AG09309 (cell line): ENCODE measurements at regions not wholly inside any gene's neighbourhood (a gene's known extent, or its start where the extent isn't known, plus 50 kb on each side); places are given as distances from the start of the nearest gene placed in this dataset.

ENCODE experiments used
- DNase-seq: peaks from one replicate; pipeline ENCODE4 v3.0.0-alpha.2; 2010; ENCODE audit warnings: low read depth
- H3K4me3 ChIP-seq: 2 replicates; pipeline ENCODE4 v1.5.1; 2011; ENCODE audit warnings: mild to moderate bottlenecking, low read depth, low read length, moderate library complexity; ENCODE audit not compliant: control insufficient read depth
- CTCF ChIP-seq: IDR thresholded peaks from 2 replicates; pipeline ENCODE4 v1.5.1; 2011; ENCODE audit warnings: mild to moderate bottlenecking, low read depth, low read length, inconsistent platforms; ENCODE audit not compliant: insufficient read depth, control insufficient read depth; ENCODE audit errors: missing control alignments

GRCh38 chr6:16060039-16060438, 68.8 kb upstream of the MYLIP start:
- H3K4me3 ChIP-seq = no peak overlapping the region
- no peak for TF ChIP-seq CTCF
- DNase-seq = no peak

GRCh38 chr6:16059496-16059895, 69.4 kb upstream of the MYLIP start:
- H3K4me3 ChIP-seq = no peak overlapping the region
- no peak for TF ChIP-seq CTCF
- DNase-seq = no peak

GRCh38 chr6:16058929-16059345, 69.9 kb upstream of the MYLIP start:
- H3K4me3 ChIP-seq = no peak overlapping the region
- DNase-seq = no peak
- no peak for TF ChIP-seq CTCF

GRCh38 chr6:16058201-16058928, 70.5 kb upstream of the MYLIP start:
- TF ChIP-seq CTCF = no peak
- no peak for DNase-seq
- H3K4me3 ChIP-seq = no peak overlapping the region

GRCh38 chr6:16057446-16057845, 71.4 kb upstream of the MYLIP start:
- H3K4me3 ChIP-seq = no peak overlapping the region
- TF ChIP-seq CTCF = no peak
- DNase-seq = no peak

- TF ChIP-seq CTCF = no peak
- DNase-seq = no peak
- H3K4me3 ChIP-seq = no peak overlapping the region
Measured at GRCh38 chr6:16056263-16056870, 72.5 kb upstream of the MYLIP start.
